AG04449 (cell line): ENCODE measurements at regions not wholly inside any gene's neighbourhood (a gene's known extent, or its start where the extent isn't known, plus 50 kb on each side); places are given as distances from the start of the nearest gene placed in this dataset.

Experiments used
- CTCF ChIA-PET: fragments of 350-600 bp; formaldehyde crosslinking; extraction: SDS; loops from one replicate; lab custom pipeline; 2021; ENCODE audit warnings: antibody characterized with exemption; lab: Yijun Ruan, JAX
- POLR2A ChIA-PET: fragments of 400-600, 350-600 bp; formaldehyde crosslinking; extraction: SDS; loops from one replicate; lab custom pipeline; 2020; ENCODE audit warnings: antibody characterized with exemption, inconsistent platforms; lab: Yijun Ruan, JAX
- DNase-seq: peaks from one replicate; pipeline ENCODE4 v3.0.0-alpha.2; 2010; ENCODE audit warnings: low read depth, low spot score
- H3K4me3 ChIP-seq: 2 replicates; pipeline ENCODE4 v1.5.1; 2011; ENCODE audit warnings: low read depth, mild to moderate bottlenecking, control low read depth, low read length
- TF ChIP-seq, protein P1 (sequence below): IDR thresholded peaks from one replicate; pipeline ENCODE4 v1.5.1; 2011; ENCODE audit warnings: mild to moderate bottlenecking, moderate library complexity, low read length, control low read depth, inconsistent platforms; ENCODE audit not compliant: insufficient read depth; ENCODE audit errors: missing control alignments

DNA sequence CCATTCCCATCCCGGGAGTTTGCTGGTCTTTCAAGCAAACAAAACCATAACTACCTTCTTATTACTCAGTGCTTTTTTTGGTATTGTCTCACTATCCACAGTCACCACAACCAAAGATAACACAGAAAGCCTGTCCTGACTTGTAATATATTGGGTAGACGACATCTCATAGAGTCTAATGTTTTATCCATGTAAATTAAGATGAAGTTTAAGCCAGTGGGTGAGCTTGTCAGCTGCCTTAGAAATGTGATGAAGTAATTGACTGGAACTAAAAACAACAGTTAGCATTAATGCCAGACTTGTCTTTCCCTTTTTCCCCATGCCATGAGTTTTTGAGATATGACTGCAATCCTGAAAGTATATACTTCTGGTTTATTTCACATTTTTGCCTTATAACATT, 282.7 kb upstream of the PRDM1 start:
- H3K4me3 ChIP-seq: no peak overlapping the region
- peak; percentile 46 for DNase-seq
- POLR2A ChIA-PET: interaction anchor here (0.6 kb wide), 1 partner anchor 28 kb away, joined by 3 read pairs; no protein-coding TSS in a partner anchor
- CTCF ChIA-PET: interaction anchor here (0.8 to 1.5 kb wide), 3 partner anchors 18 to 420 kb away, joined by 3 to 4 read pairs (median 3); no protein-coding TSS in a partner anchor
- TF ChIP-seq, protein P1, sequence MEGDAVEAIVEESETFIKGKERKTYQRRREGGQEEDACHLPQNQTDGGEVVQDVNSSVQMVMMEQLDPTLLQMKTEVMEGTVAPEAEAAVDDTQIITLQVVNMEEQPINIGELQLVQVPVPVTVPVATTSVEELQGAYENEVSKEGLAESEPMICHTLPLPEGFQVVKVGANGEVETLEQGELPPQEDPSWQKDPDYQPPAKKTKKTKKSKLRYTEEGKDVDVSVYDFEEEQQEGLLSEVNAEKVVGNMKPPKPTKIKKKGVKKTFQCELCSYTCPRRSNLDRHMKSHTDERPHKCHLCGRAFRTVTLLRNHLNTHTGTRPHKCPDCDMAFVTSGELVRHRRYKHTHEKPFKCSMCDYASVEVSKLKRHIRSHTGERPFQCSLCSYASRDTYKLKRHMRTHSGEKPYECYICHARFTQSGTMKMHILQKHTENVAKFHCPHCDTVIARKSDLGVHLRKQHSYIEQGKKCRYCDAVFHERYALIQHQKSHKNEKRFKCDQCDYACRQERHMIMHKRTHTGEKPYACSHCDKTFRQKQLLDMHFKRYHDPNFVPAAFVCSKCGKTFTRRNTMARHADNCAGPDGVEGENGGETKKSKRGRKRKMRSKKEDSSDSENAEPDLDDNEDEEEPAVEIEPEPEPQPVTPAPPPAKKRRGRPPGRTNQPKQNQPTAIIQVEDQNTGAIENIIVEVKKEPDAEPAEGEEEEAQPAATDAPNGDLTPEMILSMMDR: no peak

DNA sequence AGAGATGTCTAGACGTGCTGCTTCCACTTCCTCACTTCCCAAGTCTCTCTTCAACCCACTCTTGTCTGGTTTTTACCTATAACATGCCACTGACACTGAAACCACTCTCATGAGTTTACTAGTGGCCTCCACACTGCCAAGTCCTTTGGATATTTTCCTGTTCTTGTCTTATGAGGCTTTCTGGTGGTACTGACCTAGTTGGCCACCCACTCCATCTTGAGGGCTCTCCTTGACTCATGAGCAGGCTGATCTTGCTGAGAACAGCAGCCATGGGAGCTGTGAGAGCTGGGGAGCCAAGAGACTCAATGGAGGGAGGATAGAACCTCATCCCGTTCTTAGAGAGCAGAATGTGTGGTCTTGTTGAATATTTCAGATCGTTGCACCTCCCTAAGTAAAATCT, 283.4 kb upstream of the PRDM1 start:
- DNase-seq: no peak
- TF ChIP-seq, protein P1: no peak
- ChIA-PET CTCF (interaction anchor here (1.0 kb wide), 1 partner anchor 316 kb away, joined by 3 read pairs; no protein-coding TSS in a partner anchor), POLR2A (no interaction called here)
- H3K4me3 ChIP-seq: no peak overlapping the region

DNA sequence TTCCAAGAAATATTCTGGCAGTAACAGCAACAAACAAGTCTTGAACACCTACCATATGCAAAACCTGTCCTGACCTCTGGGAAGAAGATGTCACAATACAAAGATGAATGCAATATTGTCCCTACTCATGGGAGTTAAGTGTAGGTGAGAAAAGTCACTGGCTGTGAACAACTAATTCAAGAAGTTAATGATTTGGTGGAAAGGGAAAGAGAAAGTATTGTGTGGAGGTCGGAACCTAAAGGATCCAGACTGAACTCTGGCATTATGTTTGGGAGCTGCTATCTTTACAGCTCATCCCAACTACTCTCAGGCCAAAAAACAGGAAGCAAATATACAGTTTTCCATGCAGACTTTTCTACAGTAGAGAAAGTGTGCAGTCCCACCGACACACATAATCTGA, 285.3 kb upstream of the PRDM1 start:
- POLR2A ChIA-PET: no interaction called here

DNA sequence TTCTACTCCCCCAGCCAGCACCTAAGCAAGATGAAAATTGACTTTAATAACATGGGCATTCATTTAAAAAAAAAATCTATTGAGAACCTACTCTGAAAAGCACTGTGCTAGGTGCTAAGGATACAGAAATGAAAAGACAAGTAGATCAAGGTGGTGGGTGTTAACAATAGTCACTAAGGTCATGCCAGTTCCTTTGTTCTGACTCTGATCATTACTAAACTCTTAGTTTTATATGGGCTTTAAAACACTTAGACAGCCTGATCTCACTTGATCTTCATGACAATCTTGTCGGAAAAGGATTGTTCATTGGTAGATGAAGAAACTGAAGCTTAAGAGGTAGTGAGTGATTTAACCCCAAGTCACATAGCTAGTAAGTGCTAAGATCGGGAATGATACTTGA, 285.7 kb upstream of the PRDM1 start:
- H3K4me3 ChIP-seq: no peak overlapping the region
- ChIA-PET POLR2A (no interaction called here), CTCF (no interaction called here)
- no peak for DNase-seq
- TF ChIP-seq, protein P1: no peak

More for the DNA sequence above, 285.3 kb upstream of the PRDM1 start:
- TF ChIP-seq, protein P1: no peak
- DNase-seq: no peak
- H3K4me3 ChIP-seq: no peak overlapping the region
- CTCF ChIA-PET: no interaction called here

DNA sequence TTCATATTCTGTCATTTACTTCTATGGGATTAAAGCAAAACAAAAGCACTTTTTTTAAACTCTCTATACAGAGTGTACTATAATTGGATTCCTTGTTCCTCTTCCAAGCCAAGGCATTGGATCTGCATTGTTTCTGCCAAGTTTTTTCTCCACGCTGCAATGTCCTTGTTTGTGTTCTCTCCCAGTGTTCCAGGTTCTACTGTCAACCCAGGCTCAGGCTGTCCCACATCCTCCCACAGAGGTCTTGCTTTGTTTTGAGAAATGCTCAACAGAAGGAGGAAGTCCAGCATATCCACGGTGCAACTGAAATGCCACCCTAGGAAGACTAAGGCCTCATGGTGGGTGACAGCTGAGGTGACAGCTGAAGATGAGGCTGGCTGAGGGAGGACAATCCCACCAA, 287.1 kb upstream of the PRDM1 start:
- no peak overlapping the region for H3K4me3 ChIP-seq
- TF ChIP-seq, protein P1: no peak
- CTCF ChIA-PET: interaction anchor here (2.0 kb wide), 1 partner anchor 291 kb away, joined by 7 read pairs; no protein-coding TSS in a partner anchor
- no peak for DNase-seq
- POLR2A ChIA-PET: no interaction called here

DNA sequence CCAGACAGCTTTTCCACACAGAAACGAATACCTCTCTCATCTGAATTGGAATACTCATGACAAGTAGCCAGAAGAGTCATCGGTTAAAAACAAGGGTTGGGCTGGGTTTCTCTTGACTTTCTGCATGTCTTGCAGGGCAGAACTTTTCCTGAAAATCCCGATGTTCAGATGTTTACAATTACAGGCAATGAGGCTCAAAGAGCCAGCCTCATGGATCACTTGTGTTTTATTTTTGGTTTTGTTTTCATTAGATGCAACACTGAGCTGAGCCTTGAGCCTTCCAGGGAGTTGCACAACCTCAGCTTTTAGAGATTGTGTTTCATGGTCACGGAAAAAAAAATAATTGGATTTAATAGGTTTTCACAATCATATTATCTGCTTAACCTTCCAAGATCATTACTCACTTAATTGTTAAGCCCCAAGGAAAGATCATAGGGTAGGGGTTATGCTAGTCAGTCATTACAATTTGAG, 288.1 kb upstream of the PRDM1 start:
- DNase-seq: peak; percentile 67
- peak overlapping the region; percentile 29 for H3K4me3 ChIP-seq
- ChIA-PET CTCF (interaction anchor here (2.0 kb wide), 1 partner anchor 292 kb away, joined by 7 read pairs; no protein-coding TSS in a partner anchor), POLR2A (no interaction called here)
- TF ChIP-seq, protein P1: no peak
